GM19452 (cell line): ENCODE measurements at regions not wholly inside any gene's neighbourhood (a gene's known extent, or its start where the extent isn't known, plus 50 kb on each side); places are given as distances from the start of the nearest gene placed in this dataset.
"Not testable (repeated sequence)": the region's sequence is repeated elsewhere in the genome, so short reads cannot be mapped to it uniquely, and the experiment has no call there.

Source experiments
- ATAC-seq: cut with Tn5 transposase; IDR thresholded peaks from one replicate; pipeline ENCODE4 v1.9.1; 2021; ENCODE audit not compliant: unreplicated experiment

DNA sequence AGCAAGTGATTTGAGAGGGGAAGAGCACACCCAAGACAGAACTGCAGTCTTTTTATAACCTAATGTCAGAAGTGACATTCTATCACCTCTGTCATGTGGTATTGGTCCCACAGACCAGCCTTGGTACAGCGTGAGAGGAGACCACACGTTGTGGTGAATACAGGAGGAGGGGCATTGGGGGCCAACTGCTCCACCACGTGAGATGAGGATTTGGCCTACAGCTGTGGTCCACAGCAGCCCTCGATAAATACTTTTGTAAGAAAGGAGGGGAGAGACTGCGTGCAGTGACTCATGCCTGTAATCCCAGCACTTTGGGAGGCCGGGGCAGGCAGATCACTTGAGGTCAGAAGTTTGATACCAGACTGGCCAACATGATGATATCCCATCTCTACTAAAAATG lies 243.1 kb downstream of the FGFR2 start:
- ATAC-seq: no peak

DNA sequence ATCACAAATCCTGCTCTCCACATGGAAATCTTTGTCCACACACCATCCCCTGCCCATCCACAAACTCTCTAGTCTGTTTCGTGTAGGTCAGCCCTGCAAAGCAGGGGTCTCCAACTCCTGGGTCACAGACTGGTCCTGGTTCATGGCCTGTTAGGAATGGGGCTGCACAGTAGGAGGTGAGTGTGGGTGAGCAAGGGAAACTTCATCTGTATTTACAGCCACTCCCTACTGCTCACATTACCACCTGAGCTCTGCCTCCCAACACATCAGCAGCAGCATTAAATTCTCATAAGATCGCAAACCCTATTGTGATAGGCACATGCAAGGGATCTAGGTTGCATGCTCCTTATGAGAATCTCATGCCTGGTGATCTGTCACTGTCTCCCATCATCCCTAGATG lies 242.1 kb downstream of the FGFR2 start:
- ATAC-seq: no peak

DNA sequence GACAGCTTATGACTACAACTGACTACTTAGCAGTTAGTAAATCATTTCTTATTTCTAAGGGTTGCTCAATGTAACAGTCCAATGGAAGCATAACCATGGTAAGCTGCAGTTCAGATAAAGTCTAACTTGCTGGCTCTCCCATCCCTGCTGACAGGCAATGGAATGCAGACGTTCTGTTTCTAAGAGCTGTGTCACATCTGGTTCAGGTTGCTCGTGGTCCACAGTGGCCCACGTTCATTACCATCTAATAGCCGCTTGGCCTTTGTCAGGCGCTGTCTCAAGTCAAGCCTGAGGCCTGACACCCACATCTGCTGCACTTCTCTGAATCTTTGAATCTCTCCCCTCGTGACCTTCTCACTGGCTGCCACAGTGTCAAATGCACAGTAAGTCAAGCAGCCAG lies 240.8 kb downstream of the FGFR2 start:
- no peak for ATAC-seq

DNA sequence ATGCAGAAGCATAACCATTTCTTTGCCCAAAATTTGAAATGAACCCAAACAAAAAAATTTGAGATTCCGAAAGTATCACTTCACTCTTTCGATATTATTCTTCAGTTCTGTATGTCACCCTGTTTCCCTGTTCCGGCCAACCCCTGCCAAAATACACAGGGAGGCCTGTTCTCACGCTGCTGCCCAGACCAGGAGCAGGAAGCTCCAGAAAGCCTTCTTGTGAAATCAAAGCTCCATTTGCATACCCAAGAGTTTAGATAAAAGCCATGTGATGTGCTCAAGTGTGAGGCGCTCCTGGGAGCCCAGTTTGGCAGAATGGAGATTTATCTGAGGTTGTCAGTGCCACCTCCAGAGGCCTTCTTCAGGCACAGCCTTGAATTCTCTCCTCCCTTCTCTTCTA lies 236.2 kb downstream of the FGFR2 start:
- ATAC-seq: no peak

DNA sequence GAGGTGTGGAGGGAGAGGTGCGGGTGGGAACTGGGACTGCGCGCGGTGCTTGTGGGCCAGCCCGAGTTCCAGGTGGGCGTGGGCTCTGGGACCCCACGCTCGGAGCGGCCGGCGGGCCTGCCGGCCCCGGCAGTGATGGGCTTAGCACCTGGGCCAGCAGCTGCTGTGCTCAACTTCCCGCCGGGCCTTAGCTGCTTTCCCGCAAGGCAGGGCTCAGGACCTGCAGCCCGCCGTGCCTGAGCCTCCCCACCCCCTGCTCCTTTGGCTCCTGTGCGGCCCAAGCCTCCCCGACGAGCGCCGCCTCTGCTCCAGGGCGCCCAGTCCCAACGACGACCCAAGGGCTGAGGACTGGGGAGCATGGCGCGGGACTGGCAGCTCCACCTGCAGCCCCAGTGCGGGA lies 232.7 kb downstream of the FGFR2 start:
- no peak for ATAC-seq

DNA sequence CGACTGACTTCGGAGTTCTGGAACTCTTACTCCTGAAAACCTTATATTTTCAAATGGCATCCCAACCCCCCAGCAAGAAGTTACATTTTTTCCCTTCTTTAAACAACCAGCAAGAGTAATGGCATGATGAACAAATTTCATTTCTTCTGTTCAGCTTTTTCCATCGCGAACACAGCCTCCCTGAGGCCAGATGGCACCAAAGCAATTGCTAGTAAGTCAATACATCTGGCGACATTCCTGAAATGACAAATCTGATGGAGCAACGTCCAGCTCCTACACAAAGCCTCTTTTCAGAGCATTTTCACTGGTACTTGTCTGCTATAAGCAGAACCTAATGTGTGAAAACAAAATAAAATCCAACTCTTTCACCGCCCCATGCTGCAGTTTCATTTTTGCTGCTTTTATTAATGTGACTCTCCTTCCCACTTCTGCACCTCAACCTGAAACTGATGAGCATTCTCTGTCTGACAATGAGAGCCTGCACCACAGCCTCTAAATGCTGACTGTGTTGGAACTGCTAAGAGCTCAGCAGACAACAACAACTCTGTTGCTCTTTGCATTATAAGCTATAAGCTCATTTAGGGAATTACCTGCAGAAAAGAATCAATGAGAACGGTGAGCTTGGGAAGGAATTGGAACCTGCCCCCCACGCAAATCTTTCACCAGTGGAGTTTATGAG lies 229.8 kb downstream of the FGFR2 start:
- ATAC-seq: no peak

DNA sequence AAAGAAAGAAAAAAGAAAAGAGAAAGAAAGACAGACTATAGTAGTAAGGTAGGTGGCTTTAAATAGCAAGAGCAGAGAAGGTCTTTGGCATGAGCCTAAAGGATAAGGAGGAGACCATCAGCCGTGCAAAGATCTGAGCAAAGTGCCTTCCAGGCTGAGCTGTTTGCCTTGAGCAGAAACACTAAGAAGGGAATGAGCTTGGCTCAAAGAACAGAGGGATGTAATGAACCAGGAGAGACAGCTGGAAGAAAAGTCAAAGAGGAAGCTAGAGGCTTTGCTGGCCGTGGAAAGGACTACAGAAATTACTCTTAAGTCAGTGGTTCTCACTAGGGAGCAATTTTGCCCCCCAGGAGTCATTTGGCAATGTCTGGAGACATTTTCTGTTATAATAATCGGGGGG lies 228.6 kb downstream of the FGFR2 start:
- ATAC-seq: no peak

DNA sequence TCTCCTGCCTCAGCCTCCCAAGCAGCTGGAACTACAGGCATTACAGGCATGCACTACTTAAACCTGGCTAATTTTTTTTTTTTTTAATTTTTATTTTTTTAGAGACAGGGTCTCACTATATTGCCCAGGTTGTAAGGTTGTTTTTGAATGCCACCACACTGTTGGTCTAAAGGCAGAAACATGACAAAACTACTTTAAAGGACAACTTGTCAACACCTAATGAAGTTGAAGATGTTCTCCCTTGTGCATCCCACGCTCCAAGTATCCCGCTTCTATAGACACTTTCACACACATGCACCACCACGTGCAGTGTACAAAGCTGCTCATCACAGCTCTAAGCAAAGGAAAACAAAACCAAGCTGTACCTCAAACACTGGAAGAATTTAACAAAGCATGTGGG lies 226.4 kb downstream of the FGFR2 start:
- no peak for ATAC-seq

DNA sequence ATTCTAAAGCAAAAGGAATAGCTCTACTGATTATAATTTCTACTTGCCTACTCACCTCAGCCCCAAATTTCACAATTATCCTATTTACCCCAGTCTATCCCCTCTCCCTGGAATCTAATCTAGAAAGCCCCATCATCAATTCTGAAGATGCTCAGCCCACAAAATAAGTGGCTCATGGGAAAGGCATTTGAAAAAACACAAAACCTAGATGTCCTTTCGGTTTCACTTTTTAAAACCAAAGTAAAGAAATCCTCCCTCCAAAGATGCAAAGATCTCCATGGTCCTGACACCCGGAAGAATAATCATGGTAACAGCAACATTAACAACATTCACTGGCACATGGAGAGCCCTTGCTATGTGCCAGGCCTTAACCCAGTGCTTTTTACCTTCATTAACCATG lies 224.8 kb downstream of the FGFR2 start:
- no peak for ATAC-seq

DNA sequence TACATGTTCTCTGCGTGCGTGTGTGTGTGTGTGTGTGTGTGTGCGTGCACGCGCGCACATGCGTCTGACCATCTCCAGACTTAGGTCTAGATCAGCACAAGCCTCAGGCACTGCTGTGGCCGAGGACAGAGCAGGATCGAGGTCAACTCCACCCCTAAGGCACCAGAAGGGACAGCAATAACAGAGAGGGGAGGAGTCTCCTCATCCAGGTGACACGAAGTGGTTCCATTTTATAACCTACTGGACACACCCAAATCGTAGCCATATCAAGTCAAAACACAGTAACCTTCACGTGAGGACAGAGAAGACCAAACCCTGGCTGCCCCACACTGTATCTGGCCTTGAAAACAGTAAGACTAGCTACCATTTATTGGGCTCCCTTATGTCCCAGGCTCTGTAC lies 224.1 kb downstream of the FGFR2 start:
- ATAC-seq: no peak

DNA sequence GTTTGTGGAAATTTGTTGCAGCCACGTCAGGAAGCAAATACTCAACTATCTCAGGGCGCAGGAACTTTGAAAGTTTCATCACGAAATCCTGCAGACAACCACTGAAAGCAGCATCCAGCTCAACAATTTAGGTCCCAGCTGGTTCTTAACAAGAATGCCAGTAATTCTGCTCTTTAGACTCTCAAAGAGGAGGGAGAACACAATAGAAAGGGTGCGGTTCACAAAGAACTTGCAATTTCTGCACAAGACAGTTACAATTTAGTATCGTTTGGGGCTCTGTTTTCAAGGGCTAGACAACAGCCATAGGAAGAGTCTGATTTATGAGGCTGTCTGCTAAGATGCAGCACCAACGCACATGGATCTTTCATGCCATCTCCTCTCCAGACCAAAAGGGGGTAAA lies 223.1 kb downstream of the FGFR2 start:
- ATAC-seq: no peak

DNA sequence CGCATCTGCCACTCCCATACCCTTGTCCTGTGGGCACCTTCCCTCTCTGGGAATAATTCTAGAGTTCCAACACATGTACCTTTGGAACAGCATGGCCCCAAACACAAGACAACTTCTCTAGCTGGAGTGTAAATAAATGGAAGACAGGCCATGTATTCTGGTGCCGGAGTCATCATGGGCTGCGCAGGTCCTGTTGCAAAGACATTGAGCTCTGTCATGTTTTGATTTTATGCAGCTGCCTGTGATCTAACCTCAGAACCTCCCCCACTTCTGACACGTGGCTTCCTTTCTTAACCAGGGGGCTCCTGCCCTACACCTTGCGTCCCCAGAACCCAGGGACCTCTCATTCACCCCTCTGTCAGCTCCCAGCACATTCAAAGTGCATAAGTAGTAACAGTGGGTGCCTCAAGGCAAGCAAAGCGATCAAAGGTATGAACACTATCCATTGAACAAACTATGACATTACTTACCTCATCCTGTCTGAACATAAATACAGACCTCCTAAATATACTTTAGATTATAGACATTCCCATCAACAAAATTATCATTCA lies 219.9 kb downstream of the FGFR2 start:
- ATAC-seq: no peak

DNA sequence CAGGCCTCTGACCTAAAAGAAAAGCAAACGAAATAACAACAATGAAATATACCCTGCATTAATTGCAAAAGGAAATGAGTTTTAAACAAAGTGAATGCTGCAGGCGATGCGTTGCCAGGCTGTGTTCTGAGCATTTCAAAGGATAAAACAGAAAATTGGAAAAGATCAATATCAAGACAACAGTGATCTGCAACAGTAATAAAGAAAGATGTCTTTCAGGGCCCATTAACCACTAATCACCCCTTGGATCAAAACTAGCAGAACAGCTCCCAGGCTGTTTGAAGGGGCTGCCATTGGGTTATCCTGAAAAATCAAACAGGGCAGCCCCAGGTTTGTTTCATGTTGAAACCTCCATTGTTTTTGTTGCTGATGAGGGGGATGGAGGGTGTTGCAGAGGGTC lies 219.2 kb downstream of the FGFR2 start:
- no peak for ATAC-seq

DNA sequence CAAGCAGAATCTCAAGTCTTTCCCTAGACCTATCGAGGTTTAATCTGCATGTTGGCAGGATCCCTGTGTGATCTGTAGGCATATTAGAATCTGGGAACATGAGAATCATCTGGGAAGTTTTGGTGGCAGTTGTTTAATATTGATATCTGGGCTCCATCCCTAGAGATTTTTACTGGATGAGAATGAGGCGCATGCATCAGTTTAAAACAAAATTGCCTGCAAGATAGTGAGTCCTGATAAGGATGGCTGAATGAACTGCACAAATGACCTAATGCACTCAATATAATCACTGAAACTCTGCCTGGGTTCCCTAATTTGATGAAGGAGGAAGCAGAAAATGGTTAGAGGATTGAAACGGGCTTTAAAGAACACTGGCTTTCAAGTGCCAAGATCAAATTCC lies 218.0 kb downstream of the FGFR2 start:
- no peak for ATAC-seq

DNA sequence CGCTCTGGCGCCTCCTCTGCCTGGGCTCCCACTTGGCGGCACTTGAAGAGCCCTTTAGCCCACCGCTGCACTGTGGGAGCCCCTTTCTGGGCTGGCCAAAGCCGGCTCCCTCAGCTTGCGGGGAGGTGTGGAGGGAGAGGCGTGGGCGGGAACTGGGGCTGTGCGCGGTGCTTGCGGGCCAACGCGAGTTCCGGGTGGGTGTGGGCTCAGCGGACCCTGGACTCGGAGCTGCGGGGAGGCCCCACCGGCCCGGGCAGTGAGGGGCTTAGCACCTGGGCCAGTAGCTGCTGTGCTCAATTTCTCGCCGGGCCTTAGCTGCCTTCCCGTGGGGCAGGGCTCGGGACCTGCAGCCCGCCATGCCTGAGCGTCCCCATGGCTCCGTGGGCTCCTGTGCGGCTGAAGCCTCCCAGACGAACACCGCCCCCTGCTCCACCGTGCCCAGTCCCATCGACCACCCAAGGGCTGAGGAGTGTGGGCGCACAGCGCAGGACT lies 216.2 kb downstream of the FGFR2 start:
- ATAC-seq: not testable (repeated sequence)

DNA sequence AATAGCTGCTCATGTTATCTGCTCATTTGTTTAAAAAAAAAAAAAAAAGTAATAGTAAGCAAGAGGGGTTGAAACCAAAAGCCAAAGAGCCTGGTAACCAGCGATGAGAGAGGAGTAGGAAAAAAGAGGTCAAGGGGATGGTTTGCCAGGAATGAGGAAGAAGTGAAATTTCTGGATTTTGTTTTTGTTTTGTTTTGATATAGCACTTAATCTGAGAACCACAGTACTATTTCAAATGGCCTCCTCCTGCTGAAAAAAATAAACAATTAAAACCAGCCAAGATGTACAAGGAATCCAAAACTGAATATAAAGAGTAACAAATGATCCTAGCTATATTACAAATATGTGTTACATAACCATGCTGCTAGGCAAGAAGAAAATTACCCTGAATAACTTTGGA lies 213.1 kb downstream of the FGFR2 start:
- no peak for ATAC-seq

DNA sequence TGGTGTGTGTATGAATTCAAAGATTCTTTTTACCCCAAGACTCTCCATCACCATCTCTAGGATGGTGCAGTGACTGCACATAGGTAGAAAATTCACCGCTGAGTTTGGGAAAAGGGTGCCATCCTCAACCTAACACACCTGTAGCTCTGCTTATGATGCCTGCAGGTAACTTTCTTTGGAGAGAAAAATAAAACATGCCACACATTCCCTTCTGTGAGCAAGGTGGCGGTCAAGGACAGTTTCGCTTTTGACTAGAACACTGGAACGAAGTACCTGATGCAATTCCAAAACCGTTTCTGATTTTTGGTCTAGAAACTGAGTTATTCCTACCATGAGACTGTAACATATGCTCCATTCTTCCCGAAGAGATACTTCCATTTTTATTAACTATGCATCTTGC lies 205.6 kb downstream of the FGFR2 start:
- no peak for ATAC-seq

DNA sequence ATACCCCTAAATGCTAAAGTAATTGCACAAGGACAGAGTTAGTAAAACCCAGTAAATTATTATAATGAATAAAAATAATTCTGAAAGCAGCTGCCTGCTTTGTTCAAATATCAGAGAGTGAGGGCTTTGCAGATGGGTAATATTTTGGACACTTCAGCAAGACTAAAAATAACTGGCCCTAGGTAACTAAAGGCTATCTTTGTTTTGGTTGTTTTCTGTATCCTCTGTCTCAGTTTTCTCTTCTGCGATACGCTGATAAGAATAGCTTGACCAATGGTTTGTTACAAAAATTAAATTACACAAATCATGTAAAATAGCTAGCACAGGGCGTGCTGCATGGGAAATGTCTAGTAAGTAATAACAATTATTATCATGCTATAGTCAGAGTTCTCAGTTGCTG lies 204.7 kb downstream of the FGFR2 start:
- no peak for ATAC-seq

DNA sequence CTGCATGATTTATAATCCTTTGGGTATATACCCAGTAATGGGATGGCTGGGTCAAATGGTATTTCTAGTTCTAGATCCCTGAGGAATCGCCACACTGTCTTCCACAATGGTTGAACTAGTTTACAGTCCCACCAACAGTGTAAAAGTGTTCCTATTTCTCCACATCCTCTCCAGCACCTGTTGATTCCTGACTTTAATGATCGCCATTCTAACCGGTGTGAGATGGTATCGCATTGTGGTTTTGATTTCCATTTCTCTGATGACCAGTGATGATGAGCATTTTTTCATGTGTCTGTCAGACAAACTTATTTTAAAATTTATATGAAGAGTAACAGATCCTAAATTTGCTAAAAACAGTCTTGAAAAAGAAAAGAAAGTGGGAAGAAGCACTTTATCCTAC lies 197.7 kb downstream of the FGFR2 start:
- not testable (repeated sequence) for ATAC-seq

DNA sequence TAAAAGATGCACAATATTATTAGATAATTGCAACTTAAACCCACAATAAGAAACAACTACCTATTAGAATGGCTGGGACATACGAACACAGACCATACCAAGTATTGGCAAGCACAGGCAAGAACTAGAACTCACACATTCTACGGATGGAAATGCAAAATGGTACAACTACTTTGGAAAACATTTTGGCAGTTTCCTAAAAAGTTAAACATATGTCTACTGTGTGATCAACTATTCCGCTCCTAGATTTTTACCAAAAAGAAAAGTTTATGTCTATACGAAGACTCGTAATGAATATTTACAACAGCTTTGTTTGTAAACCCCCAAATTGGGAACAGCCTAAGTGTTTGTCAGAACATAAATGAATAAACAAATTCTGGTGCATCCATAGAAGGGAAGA lies 194.7 kb downstream of the FGFR2 start:
- no peak for ATAC-seq

DNA sequence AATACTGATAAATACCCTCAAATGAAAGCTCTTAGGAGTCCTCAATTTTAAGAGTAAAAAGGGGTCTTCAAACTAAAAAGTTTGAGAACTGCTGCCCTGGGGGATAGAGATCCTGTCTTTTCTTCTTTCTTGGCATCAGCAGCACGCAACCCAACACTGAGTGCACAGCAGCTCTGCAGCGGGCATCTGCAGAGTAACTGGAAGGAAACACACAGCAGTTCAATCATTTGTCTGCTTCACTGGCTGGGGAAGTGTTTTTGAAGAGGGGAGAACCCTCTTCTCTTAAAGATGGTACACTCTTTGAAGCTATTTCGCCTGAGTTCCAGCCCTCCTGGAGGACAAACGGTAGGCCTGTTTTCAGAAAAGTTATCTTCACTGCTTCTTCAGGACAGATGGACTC lies 193.6 kb downstream of the FGFR2 start:
- ATAC-seq: no peak

DNA sequence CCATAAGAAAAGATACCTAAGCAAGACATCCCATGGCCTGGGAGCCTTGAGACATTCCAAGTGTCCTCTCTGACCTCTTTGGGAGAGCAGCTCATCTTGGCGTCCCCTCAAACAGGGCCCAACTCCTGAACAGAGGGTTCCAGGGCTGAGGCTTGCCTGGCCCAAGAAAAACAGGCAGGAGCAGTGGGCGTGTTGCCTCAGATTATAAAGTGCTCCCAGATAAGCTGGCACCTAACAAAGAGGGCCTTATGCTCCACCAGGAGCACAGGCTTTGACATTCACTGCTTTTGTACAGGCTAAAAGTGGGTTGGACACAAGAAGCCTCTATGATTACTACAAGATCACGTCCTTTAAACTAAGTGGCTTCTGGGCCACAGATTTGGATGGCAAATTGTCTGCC lies 193.1 kb downstream of the FGFR2 start:
- ATAC-seq: no peak

DNA sequence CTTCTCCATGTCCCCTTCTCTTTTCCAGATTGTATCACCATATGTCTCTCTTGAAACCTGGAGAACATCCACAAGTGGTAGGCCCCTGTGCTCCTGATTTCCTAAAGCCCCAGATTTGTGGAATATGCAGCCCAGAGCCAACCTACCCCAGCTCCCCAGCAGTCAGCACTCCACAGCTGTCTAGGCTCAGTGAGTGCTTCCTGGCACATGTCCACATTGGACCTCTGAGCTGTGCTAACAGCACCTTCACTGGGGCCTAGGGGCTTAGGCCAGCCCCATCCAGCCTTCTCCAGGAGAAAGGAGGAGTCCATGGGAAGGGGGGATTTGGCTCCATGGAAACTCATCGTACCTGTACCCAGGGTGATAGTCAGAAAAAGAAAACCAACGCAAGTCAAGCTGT lies 192.7 kb downstream of the FGFR2 start:
- no peak for ATAC-seq
